H1 (cell line): ENCODE measurements at regions not wholly inside any gene's neighbourhood (a gene's known extent, or its start where the extent isn't known, plus 50 kb on each side); places are given as distances from the start of the nearest gene placed in this dataset.
A peak's percentile ranks its signal among the peaks of the same experiment; 100 is the strongest.

ENCODE experiments used
- CTCF ChIA-PET: fragments of 300-600 bp; sonication (Branson Sonifier 250); formaldehyde crosslinking; loops from one replicate; lab custom pipeline; 2021; ENCODE audit not compliant: partially characterized antibody; lab: Charles Lee
- POLR2A ChIA-PET: fragments of 300-600 bp; sonication (Branson Sonifier 250); formaldehyde crosslinking; loops from one replicate; lab custom pipeline; 2021; ENCODE audit warnings: inconsistent platforms; ENCODE audit not compliant: partially characterized antibody; lab: Charles Lee
- DNase-seq, 2 experiments: peaks; one replicate each; pipeline versions ENCODE4 v3.0.0 to v3.0.0-alpha.2; 2010 to 2022; ENCODE audit warnings: low spot score in 2 of 2, low read depth in 1 of 2, mixed read lengths in 1 of 2
- FAIRE-seq: peaks from 2 replicates; lab custom pipeline; 2011; peaks lifted over from hg19 to GRCh38; lab: Jason Lieb, UNC
- H2AFZ ChIP-seq: 2 replicates; pipeline ENCODE4 v1.8.1; 2012; ENCODE audit warnings: low read length, inconsistent platforms
- H2AK5ac ChIP-seq: 2 replicates; pipeline ENCODE4 v1.6.1; 2013; ENCODE audit warnings: low read depth, low read length
- H2BK120ac ChIP-seq: replicated peaks from 2 replicates; pipeline ENCODE3; 2013; ENCODE audit warnings: low read depth, low read length, inconsistent platforms
- H2BK12ac ChIP-seq: 2 replicates; pipeline ENCODE4 v1.6.1; 2013; ENCODE audit warnings: low read depth, low read length
- H2BK15ac ChIP-seq: 2 replicates; pipeline ENCODE4 v1.6.1; 2013; ENCODE audit warnings: low read length
- H2BK20ac ChIP-seq: 2 replicates; pipeline ENCODE4 v1.6.1; 2013; ENCODE audit warnings: low read length
- H2BK5ac ChIP-seq: 2 replicates; pipeline ENCODE4 v1.6.1; 2013; ENCODE audit warnings: low read depth, low read length
- H3K14ac ChIP-seq: 2 replicates; pipeline ENCODE4 v1.6.1; 2013; ENCODE audit warnings: inconsistent platforms; ENCODE audit not compliant: insufficient read length
- H3K18ac ChIP-seq: 2 replicates; pipeline ENCODE4 v1.6.1; 2013; ENCODE audit warnings: low read length; ENCODE audit errors: extremely low read depth
- H3K23ac ChIP-seq: 2 replicates; pipeline ENCODE4 v1.6.1; 2013; ENCODE audit warnings: inconsistent platforms; ENCODE audit not compliant: insufficient read length
- H3K23me2 ChIP-seq: 2 replicates; pipeline ENCODE4 v1.6.1; 2013; ENCODE audit warnings: low read depth, low read length
- H3K27ac ChIP-seq: 2 replicates; pipeline ENCODE4 v1.6.1; 2011; ENCODE audit warnings: low read depth, low read length, inconsistent platforms
- H3K27me3 ChIP-seq, 4 experiments: replicated peaks in 1 of 4; 1 replicate in 1 of 4; 2 replicates in 3 of 4; pipeline versions ENCODE4 v1.6.1 to v1.8.1; 2011 to 2013; ENCODE audit warnings: low read length in 3 of 4, mild to moderate bottlenecking in 3 of 4, inconsistent platforms in 2 of 4, mixed read lengths in 2 of 4, moderate library complexity in 1 of 4; ENCODE audit not compliant: control insufficient read depth in 3 of 4, insufficient read depth in 3 of 4; ENCODE audit errors: extremely low read depth in 1 of 4
- H3K36me3 ChIP-seq, 4 experiments: 2 replicates each; pipeline versions ENCODE4 v1.6.1 to v1.8.1; 2011 to 2013; ENCODE audit warnings: mild to moderate bottlenecking in 4 of 4, low read length in 3 of 4, moderate library complexity in 2 of 4, control low read depth in 1 of 4, inconsistent platforms in 1 of 4; ENCODE audit not compliant: insufficient read depth in 4 of 4, control insufficient read depth in 2 of 4
- H3K4ac ChIP-seq: replicated peaks from 2 replicates; pipeline ENCODE3; 2013; ENCODE audit warnings: low read length, low read depth, mixed read lengths, inconsistent platforms; ENCODE audit not compliant: insufficient read length
- H3K4me1 ChIP-seq, 4 experiments: replicated peaks in 1 of 4; 1 replicate in 1 of 4; 2 replicates in 3 of 4; pipeline versions ENCODE4 v1.6.1 to v1.8.1; 2011 to 2013; ENCODE audit warnings: low read length in 3 of 4, inconsistent platforms in 2 of 4, mixed read lengths in 1 of 4; ENCODE audit not compliant: insufficient read depth in 4 of 4, control insufficient read depth in 3 of 4
- H3K4me2 ChIP-seq, 2 experiments: 2 replicates each; pipeline versions ENCODE4 v1.6.1 to v1.8.1; 2011 to 2013; ENCODE audit warnings: low read depth in 2 of 2, low read length in 2 of 2, control low read depth in 1 of 2, inconsistent platforms in 1 of 2, mild to moderate bottlenecking in 1 of 2; ENCODE audit not compliant: insufficient read depth in 1 of 2
- H3K4me3 ChIP-seq, 4 experiments: fragments of 200-600, 300-600 bp in 1 of 4; sonication (generic), shearing (Covaris generic), sonication (Bioruptor Twin) in 1 of 4; 2 replicates each; pipeline versions ENCODE4 v1.5.1 to v1.8.1; 2011 to 2016; ENCODE audit warnings: low read length in 4 of 4, low read depth in 3 of 4, control low read depth in 2 of 4, inconsistent platforms in 2 of 4, mild to moderate bottlenecking in 2 of 4, mixed read lengths in 1 of 4, moderate library complexity in 1 of 4; ENCODE audit not compliant: insufficient read depth in 2 of 4; ENCODE audit errors: extremely low read depth in 1 of 4
- H3K56ac ChIP-seq: replicated peaks from 2 replicates; pipeline ENCODE3; 2013; ENCODE audit warnings: low read depth, mild to moderate bottlenecking, mixed read lengths, low read length, inconsistent platforms; ENCODE audit not compliant: insufficient read length
- H3K79me1 ChIP-seq: 2 replicates; pipeline ENCODE4 v1.6.1; 2013; ENCODE audit warnings: low read depth, low read length, control low read depth
- H3K79me2 ChIP-seq, 2 experiments: 2 replicates each; pipeline versions ENCODE4 v1.6.1 to v1.8.1; 2012 to 2013; ENCODE audit warnings: low read length in 2 of 2, mild to moderate bottlenecking in 2 of 2, inconsistent platforms in 1 of 2; ENCODE audit not compliant: insufficient read depth in 2 of 2, control insufficient read depth in 1 of 2
- H3K9ac ChIP-seq, 4 experiments: replicated peaks in 1 of 4; 1 replicate in 1 of 4; 2 replicates in 3 of 4; pipeline versions ENCODE4 v1.6.1 to v1.8.1; 2011 to 2013; ENCODE audit warnings: low read depth in 3 of 4, low read length in 3 of 4, control low read depth in 2 of 4, mild to moderate bottlenecking in 2 of 4, moderate library complexity in 2 of 4, inconsistent platforms in 1 of 4; ENCODE audit errors: extremely low read depth in 1 of 4
- H3K9me3 ChIP-seq, 2 experiments: 2 replicates each; pipeline versions ENCODE4 v1.6.1 to v1.8.1; 2012 to 2013; ENCODE audit warnings: mild to moderate bottlenecking in 2 of 2, moderate library complexity in 2 of 2, control low read depth in 1 of 2, inconsistent platforms in 1 of 2, low read depth in 1 of 2, low read length in 1 of 2, mixed read lengths in 1 of 2; ENCODE audit not compliant: insufficient read depth in 2 of 2
- H4K20me1 ChIP-seq, 2 experiments: replicated peaks in 1 of 2; 2 replicates each; pipeline versions ENCODE3 to v1.8.1; 2011 to 2013; ENCODE audit warnings: inconsistent platforms in 2 of 2, low read length in 2 of 2, mild to moderate bottlenecking in 1 of 2; ENCODE audit not compliant: insufficient read depth in 2 of 2, control insufficient read depth in 1 of 2
- H4K5ac ChIP-seq: 2 replicates; pipeline ENCODE4 v1.6.1; 2013; ENCODE audit warnings: low read length, low read depth, mixed read lengths, inconsistent platforms; ENCODE audit not compliant: insufficient read length
- H4K8ac ChIP-seq: 2 replicates; pipeline ENCODE4 v1.8.0; 2013; ENCODE audit warnings: mild to moderate bottlenecking, moderate library complexity, low read length, inconsistent platforms; ENCODE audit not compliant: insufficient read depth; ENCODE audit errors: extremely low read depth
- H4K91ac ChIP-seq: replicated peaks from 2 replicates; pipeline ENCODE3; 2013; ENCODE audit warnings: low read length, mixed read lengths, inconsistent platforms; ENCODE audit not compliant: insufficient read length
- BACH1 ChIP-seq: IDR thresholded peaks from 2 replicates; pipeline ENCODE4 v1.6.1; 2012; ENCODE audit warnings: low read length, improper control_type of control experiment
- BCL11A ChIP-seq, 2 experiments: IDR thresholded peaks; one replicate each; pipeline ENCODE4 v1.6.1; 2011; ENCODE audit warnings: low read depth in 2 of 2, low read length in 2 of 2, mild to moderate bottlenecking in 2 of 2
- EGR1 ChIP-seq: IDR thresholded peaks from 2 replicates; pipeline ENCODE4 v1.6.1; 2011; ENCODE audit warnings: low read depth, low read length, borderline replicate concordance
- PHF8 ChIP-seq: fragments of 200-600 bp; sonication (generic); conservative IDR thresholded peaks from 2 replicates; pipeline ENCODE4 v1.7.1; 2012; ENCODE audit warnings: low read depth, mild to moderate bottlenecking, inconsistent platforms, low read length, moderate library complexity
- RAD21 ChIP-seq, 2 experiments: IDR thresholded peaks in 1 of 2; conservative IDR thresholded peaks in 1 of 2; 2 replicates each; pipeline ENCODE4 v1.6.1; 2011; ENCODE audit warnings: low read depth in 2 of 2, low read length in 2 of 2, improper control_type of control experiment in 1 of 2, inconsistent platforms in 1 of 2, mild to moderate bottlenecking in 1 of 2, moderate library complexity in 1 of 2
- SIN3A ChIP-seq, 2 experiments: IDR thresholded peaks in 1 of 2; conservative IDR thresholded peaks in 1 of 2; 2 replicates each; pipeline ENCODE4 v1.6.1; 2011 to 2012; ENCODE audit warnings: low read length in 2 of 2, improper control_type of control experiment in 1 of 2, low read depth in 1 of 2, mild to moderate bottlenecking in 1 of 2
- SP1 ChIP-seq: IDR thresholded peaks from 2 replicates; pipeline ENCODE4 v1.6.1; 2011; ENCODE audit warnings: low read depth, low read length
- SUZ12 ChIP-seq: fragments of 200-600 bp; sonication (generic); IDR thresholded peaks from 2 replicates; pipeline ENCODE4 v1.6.1; 2012; ENCODE audit warnings: mild to moderate bottlenecking, inconsistent platforms, low read length, moderate library complexity, mixed read lengths
- TAF1 ChIP-seq: IDR thresholded peaks from 2 replicates; pipeline ENCODE4 v1.6.1; 2011; ENCODE audit warnings: mild to moderate bottlenecking, low read depth, low read length
- TAF7 ChIP-seq: optimal IDR thresholded peaks from 2 replicates; pipeline ENCODE3; 2011; ENCODE audit warnings: low read depth, mild to moderate bottlenecking, inconsistent platforms, low read length, moderate library complexity, borderline replicate concordance
- TCF12 ChIP-seq: IDR thresholded peaks from 2 replicates; pipeline ENCODE4 v1.6.1; 2011; ENCODE audit warnings: low read depth, mild to moderate bottlenecking, low read length
- TEAD4 ChIP-seq: IDR thresholded peaks from 2 replicates; pipeline ENCODE4 v1.6.1; 2012; ENCODE audit warnings: low read depth, low read length, inconsistent platforms, mixed read lengths
- WGBS, 2 experiments: shearing (Covaris generic) in 1 of 2; methylation state at CpG; one replicate each; pipeline versions ENCODE4 v1.1.6 to v1.1.7; 2013 to 2015; ENCODE audit warnings: low lambda C conversion rate in 2 of 2, mixed read lengths in 2 of 2, inconsistent platforms in 1 of 2, low coverage in 1 of 2, missing lambda C conversion rate in 1 of 2; ENCODE audit not compliant: insufficient replicate concordance in 2 of 2, insufficient coverage in 1 of 2, insufficient read length in 1 of 2; ENCODE audit errors: extremely low coverage in 1 of 2, missing lambda C conversion rate in 1 of 2; 5-methylcytosine and 5-hydroxymethylcytosine counted together
- TF ChIP-seq, protein P1 (sequence below): IDR thresholded peaks from 2 replicates; pipeline ENCODE4 v1.6.1; 2012; ENCODE audit warnings: low read length, inconsistent platforms

DNA sequence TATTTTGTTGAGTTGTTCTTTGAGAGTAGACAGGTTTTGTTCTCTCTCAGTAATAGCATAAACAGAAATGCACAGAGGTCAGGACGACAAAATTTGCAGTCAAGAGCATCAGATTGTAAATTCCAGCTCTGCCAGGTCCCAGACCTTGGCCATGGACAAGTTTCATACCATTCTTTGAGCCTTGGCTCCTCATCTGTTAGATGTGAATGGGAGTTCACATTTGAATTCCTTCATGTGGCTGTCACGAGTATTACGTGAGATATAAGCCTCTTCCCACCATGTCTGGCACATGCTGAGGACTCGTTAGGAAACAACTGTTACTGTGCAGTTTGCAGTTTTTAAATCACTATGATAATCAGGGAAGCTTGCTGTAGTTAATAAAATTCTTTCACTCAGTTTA, 93.2 kb upstream of the KCTD3 start:
- H2AK5ac ChIP-seq, result no peak overlapping the region
- no peaks in the 10 kb centered on the region for H4K20me1 ChIP-seq
- no peak overlapping the region for H3K56ac ChIP-seq
- no peaks in the 10 kb centered on the region for H3K36me3 ChIP-seq
- 0 out of 2 replicates have a peak overlapping the region, but pooled peaks have one; percentile 43 for H2BK12ac ChIP-seq
- no peak overlapping the region for H2BK15ac ChIP-seq
- H4K91ac ChIP-seq, result no peak overlapping the region
- H3K14ac ChIP-seq, result no peak overlapping the region
- H4K5ac ChIP-seq, result no peak overlapping the region
- no peak overlapping the region for H3K9ac ChIP-seq
- no peak overlapping the region for H2BK5ac ChIP-seq
- no peak overlapping the region for H3K18ac ChIP-seq
- H4K8ac ChIP-seq, result no peak overlapping the region
- H3K4me2 ChIP-seq, result no peak overlapping the region
- DNase-seq (no peak), FAIRE-seq (no peak)
- H3K4ac ChIP-seq, result no peak overlapping the region
- H3K27me3 ChIP-seq, result no peaks in the 10 kb centered on the region
- 88% methylated on average over 4 of the region's 4 CpGs; no CpG with 5 or more reads in 1 of the 2 experiments for WGBS, 2 experiments
- no peaks in the 10 kb centered on the region for H3K4me1 ChIP-seq
- H3K4me3 ChIP-seq, result no peak overlapping the region
- peaks cover 4 to 5% of the 10 kb centered on the region in 2 experiments; a peak in 1 of 4 replicates for H3K9me3 ChIP-seq
- H2BK20ac ChIP-seq, result no peak overlapping the region
- H3K23me2 ChIP-seq, result no peaks in the 10 kb centered on the region
- CTCF ChIA-PET, result no interaction called here
- H3K79me2 ChIP-seq, result no peaks in the 10 kb centered on the region
- no peaks in the 10 kb centered on the region for H3K79me1 ChIP-seq
- H3K27ac ChIP-seq, result no peak overlapping the region
- H2AFZ ChIP-seq, result no peak overlapping the region
- no peak overlapping the region for H2BK120ac ChIP-seq
- H3K23ac ChIP-seq, result no peak overlapping the region
- POLR2A ChIA-PET, result no interaction called here
- no peak for TF ChIP-seq EGR1
- no peak for TF ChIP-seq TAF7
- no peak for TF ChIP-seq BACH1
- TF ChIP-seq TAF1, result no peak
- TF ChIP-seq RAD21 (IDR thresholded peaks at IDR 0.05 in 1 of 2, conservative IDR thresholded peaks at IDR 0.05 in 1 of 2; ENCODE audit: low read depth in 2 of 2, low read length in 2 of 2), result no peak
- TF ChIP-seq PHF8, result no peak
- TF ChIP-seq, protein P1, sequence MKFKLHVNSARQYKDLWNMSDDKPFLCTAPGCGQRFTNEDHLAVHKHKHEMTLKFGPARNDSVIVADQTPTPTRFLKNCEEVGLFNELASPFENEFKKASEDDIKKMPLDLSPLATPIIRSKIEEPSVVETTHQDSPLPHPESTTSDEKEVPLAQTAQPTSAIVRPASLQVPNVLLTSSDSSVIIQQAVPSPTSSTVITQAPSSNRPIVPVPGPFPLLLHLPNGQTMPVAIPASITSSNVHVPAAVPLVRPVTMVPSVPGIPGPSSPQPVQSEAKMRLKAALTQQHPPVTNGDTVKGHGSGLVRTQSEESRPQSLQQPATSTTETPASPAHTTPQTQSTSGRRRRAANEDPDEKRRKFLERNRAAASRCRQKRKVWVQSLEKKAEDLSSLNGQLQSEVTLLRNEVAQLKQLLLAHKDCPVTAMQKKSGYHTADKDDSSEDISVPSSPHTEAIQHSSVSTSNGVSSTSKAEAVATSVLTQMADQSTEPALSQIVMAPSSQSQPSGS, result no peak
- TF ChIP-seq SUZ12, result no peak
- TF ChIP-seq TCF12, result no peak
- TF ChIP-seq SP1, result no peak
- TF ChIP-seq TEAD4, result no peak
- TF ChIP-seq BCL11A (IDR thresholded peaks at IDR 0.05; ENCODE audit: low read depth in 2 of 2, low read length in 2 of 2), result no peak
- TF ChIP-seq SIN3A (conservative IDR thresholded peaks at IDR 0.05 in 1 of 2, IDR thresholded peaks at IDR 0.05 in 1 of 2; ENCODE audit: low read depth in 1 of 2, low read length in 2 of 2), result no peak
